HG03045 (cell line): ENCODE measurements at regions not wholly inside any gene's neighbourhood (a gene's known extent, or its start where the extent isn't known, plus 50 kb on each side); places are given as distances from the start of the nearest gene placed in this dataset.
"Not testable (repeated sequence)": the region's sequence is repeated elsewhere in the genome, so short reads cannot be mapped to it uniquely, and the experiment has no call there.

Experiments used
- ATAC-seq: cut with Tn5 transposase; IDR thresholded peaks from one replicate; pipeline ENCODE4 v1.9.1; 2021; ENCODE audit warnings: mild to moderate bottlenecking, moderate library complexity; ENCODE audit not compliant: unreplicated experiment

DNA sequence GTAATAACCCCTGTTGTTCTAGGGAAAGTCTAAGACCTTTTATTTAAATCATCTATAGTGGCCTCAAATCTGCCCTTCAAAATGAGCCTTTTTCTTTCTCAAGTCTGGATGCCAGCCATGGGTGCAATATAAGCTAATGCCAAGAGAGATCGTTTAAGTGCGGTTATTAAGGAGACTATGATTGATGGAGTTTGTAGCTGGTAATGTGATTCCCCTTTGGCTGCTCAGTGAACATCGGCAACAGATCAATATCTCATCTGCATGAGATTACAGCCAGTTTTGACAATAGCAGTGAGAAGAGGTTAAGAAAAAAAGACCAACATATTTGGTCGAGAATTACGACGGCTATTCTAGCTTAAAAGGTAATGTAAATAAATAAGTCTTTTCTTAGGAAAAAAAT is 1049.4 kb upstream of the NUDT12 start:
- ATAC-seq: no peak

DNA sequence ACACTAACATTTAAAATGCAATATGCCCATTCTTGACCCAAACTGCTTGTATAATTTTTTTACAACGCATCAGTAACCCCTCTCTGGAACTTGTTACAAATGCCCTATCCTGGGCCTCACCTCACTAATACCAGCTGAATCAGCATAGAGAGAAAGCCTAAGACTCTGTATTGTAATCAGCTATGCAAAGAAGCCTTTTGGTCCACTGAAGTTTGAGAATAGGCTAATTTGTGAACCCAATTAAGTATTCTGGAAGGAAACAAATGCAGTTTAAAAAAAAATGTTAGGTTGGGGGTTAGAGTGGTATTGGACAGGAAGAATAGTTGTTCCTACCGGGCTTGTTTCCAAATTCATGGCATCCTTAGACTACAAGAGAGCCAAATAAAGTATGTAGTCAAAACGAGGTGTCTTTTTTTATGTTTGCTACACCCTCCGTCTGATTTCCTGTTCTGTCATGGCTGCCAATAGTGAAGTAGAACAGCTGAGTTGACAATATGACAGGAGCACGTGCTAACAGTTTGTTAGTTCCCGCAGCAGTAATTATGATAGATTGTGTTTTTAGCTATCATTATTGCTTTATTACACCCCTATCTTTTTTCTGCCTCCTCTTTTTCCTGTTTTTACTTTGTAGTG is 1048.7 kb upstream of the NUDT12 start:
- ATAC-seq: no peak

DNA sequence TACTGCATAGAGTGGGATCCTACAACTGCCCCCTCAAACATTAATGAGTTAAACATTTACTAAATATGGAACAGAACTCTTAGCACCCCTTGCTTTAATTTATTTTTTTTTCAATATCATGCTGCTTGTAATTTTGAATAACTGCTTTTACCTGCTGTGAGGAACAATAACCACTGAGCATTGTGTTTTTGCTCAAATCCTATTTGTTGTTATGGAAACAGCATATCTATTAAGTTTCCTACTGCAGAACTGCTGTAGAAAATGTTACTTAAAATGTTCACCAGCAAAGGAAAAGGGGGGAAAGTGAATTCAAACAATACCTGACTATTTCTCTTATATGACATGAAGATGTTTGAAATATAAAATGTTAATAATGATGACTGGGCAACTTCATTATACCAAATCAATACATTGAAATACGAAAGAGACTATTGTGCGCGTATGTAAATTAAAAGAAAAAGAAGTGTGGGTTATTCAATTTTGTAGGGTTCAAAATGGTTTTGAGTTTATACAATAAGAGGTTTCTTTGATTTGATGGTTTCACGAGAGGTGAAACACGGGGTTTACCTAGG is 1043.8 kb upstream of the NUDT12 start:
- no peak for ATAC-seq

DNA sequence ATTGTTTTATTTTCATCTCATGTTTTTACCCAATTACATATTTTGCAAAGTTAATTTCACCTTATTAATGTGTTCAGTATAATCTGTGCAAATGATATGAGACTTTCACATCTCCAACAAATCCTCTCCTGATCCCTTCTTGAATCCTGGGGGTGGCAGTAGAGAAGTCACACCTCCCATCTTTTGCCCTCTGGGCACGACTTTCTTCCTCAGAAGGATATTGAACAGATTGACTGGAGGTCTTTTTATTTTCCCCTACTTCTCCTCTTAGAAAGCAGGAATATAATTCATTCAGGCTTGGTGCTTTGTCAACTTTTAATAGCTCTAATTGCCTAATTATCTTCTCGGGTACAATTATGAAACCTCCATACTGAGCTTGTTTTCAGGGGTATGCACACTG is 1037.1 kb upstream of the NUDT12 start:
- no peak for ATAC-seq

DNA sequence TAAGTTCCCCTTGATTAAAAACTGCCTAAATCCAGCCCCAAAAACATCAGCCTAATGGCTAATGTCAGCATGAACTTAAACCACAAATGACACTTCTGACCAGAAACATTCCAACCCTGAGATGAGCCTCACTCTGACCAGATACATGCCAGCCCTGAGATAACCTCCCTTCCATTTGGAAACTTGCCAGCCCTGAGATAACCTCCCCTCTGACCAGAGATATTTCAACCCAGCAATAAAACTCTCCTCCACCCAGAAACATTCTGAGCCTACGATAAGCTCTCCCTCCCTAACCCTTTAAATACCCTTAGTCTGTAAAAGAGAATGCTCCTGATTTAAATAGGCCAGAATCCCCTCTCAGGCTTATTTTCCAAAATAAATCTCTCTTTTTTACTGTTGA is 1035.7 kb upstream of the NUDT12 start:
- no peak for ATAC-seq

DNA sequence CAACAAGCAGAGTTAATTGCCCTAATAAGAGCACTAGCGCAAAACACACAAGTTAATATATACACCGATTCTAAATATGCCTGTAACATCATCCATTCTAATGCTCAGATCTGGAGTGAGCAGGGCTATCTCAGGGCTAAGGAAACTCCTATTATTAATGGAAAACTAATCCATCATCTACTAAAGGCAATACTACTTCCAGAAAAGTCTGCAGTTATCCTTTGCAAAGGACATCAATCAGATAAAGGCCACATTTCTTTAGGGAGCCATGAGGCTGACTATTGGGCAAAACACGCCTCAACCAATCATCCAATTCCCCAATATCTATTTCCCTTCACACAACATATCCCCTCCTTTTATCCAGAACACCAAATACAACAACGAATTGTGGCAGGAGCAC is 1032.3 kb upstream of the NUDT12 start:
- ATAC-seq: no peak

DNA sequence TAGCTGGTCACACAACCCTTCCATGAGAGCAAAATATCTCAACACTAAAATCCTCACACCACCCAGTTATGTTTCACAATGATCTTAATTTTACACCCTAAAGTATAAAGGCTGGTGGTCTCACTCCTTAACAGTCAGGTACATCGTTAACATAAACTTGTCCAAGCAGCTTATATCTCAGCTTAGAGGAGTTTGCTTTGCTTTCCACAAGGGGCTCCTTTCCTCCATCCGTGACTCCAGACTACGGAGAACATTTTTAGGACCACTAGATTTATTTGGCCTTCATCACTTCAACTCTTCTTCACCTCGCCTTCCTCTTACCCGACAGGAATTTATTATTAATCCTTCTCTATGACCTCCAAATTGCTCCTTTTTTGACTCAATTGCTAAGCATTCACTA is 1014.1 kb upstream of the NUDT12 start:
- no peak for ATAC-seq

DNA sequence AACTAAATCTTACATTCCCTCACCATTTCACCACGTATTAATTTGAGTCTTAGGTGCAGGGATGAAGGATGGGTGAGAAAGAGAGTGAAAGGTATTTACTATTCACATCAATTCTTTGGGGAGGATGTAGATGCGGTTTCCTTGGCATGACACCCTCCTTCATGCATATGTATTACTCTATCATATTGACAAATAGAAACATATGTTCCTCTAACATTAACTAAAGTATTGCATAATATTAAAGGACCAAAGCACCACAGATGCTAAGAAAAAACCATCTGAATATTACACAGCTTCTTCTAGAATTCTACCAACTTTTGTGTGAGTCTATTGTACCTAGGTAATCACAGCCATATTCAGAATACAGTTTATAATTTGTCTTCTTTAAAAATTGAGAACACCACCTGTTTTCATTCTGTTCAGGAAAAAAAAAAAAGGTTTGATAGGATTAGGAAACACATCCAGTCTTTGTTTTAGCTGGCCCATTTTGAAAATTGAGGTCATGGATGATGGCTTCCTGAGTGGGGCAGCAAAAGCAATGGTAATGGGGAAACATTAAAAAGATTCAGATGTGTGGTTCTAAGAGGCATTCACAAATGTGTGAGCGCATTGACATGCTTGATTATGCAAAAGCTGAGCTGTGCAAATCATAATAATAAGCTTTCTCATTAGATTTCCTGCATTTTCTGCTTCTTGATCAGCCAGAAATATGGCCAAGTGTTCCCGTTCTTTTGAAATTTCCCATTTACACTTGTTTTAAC is 1011.5 kb upstream of the NUDT12 start:
- no peak for ATAC-seq

DNA sequence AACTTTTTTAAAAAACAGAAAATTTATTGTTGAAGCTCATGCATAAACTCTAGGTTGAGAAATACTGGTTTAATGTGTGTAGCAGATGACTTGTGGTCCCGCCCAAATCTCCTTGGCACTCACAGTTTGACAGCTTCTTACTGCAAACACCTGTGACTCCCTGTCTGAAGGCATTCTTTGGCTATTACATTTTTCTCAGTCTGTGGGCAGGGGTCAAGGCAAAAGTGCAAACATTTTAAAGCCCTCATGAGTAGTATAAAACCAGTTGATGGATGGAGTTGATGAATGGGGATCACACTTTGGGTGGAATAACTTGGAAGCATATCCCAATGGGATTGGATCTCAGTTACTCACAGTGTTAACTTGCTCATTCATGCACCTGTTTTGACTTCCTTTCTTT is 1007.0 kb upstream of the NUDT12 start:
- ATAC-seq: no peak

DNA sequence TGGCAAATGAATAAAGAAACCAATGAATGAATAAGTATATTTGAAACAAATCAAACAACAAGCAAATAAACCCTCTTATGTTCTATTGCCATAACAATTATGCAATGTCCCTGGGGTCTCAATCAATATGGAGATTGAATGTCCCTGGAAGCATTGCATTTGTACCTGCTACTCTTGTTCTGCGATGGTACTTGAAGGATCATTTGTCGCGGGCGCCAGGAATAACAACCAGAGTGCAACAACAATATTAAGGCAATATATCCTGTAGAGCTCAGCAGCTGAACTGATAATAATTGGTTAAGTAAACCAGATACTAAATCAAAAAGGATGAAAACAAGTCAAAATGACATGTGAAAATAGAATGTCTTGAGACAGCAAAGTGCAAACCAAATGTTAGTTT is 1001.9 kb upstream of the NUDT12 start:
- ATAC-seq: no peak

DNA sequence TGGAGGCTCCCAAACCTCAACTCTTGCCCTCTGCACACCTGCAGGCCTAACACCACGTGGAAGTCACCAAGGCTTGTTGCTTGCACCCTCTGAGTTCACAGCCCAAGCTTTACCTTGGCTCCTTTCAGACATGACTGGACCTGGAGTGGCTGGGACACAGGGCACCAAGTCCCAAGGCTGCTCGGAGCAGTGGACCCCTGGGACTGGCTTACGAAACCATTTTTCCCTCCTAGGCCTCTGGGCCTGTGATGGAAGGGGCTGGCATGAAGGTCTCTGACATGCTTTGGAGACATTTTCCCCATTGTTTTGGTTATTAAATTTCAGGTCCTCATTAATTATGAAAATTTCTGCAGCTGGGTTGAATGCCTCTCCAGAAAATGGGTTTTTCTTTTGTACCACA is 994.4 kb upstream of the NUDT12 start:
- ATAC-seq: no peak

DNA sequence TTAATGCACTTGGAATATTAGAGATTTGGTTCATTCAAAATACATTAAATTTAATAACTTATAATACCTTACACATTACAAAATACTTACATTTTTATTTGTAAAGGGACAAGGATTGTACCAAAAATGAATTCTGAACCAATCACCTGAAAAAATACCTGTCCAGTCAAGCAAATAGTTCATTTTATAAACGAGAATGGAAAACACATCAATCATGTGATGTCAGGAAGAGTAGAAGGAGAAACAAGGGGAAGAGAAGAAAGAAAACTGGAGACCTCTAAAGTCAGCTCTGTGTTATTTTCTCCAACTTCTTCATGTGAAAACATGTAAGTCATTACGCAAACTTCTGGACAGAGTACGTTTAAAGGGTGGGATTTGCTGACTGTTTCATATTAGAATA is 989.0 kb upstream of the NUDT12 start:
- ATAC-seq: no peak

DNA sequence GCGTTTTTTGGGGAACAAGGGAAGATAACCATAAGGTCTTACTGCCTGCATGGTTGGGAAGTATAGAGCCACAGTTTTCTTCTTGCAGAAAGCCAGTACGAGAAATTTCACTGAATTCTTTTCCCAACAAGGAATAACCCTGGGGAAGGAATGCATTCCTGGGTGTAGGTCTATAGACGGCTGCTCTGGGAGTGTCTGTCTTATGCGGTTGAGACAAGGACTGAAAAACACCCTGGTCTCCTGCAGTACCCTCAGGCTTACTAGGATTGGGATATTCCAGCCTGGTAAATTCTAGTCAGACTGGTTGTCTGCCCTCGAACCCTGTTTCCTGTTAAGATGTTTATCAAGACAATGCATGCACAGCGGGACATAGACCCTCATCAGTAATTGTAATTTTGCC is 984.3 kb upstream of the NUDT12 start:
- ATAC-seq: not testable (repeated sequence)

DNA sequence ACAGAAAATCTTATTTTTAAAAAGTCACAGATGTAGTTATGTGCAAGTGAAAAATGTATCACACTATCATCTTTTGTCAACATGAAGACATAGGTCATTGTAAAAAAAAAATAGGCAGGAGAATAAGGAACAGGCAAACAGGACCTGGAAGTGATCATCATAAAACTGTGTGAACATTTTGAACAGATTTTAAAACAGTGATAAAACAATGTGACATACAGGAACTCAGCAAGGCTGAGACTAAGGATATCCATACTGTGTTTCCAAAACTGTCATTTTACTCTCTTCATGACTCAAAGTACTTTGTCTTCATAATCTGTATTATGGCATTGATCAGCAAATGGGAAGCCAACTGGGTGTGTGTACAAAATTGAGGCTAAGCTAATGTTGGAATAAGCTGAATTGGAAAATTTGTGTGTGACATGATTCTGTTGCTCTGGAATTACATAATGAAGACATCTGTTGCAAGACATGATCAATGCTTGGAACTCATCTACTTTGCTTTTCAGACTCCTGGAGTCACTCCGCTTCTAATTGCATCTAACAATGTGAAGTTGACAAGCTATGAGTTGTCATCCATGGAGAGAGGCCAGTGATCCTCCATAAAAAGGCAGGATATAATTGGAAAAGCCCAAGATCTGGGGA is 978.7 kb upstream of the NUDT12 start:
- no peak for ATAC-seq

DNA sequence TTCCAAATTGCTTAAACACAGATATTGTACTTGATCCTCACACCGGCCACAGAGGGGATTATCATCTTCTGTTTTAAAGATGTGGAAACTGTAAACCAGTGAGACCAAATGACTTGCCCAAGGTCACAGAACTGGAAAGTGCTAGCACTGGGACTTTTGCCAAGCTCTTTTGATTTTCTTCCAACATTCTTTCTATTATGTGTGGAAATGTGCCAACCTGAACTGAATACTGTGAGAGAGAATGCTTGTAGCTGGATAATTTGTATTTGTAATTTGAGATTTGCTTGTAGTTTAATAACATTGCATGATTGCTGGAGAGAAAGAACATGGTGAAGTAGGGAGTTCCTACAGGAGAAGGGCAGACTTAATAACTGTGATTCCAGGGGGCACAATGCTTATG is 977.9 kb upstream of the NUDT12 start:
- ATAC-seq: no peak

DNA sequence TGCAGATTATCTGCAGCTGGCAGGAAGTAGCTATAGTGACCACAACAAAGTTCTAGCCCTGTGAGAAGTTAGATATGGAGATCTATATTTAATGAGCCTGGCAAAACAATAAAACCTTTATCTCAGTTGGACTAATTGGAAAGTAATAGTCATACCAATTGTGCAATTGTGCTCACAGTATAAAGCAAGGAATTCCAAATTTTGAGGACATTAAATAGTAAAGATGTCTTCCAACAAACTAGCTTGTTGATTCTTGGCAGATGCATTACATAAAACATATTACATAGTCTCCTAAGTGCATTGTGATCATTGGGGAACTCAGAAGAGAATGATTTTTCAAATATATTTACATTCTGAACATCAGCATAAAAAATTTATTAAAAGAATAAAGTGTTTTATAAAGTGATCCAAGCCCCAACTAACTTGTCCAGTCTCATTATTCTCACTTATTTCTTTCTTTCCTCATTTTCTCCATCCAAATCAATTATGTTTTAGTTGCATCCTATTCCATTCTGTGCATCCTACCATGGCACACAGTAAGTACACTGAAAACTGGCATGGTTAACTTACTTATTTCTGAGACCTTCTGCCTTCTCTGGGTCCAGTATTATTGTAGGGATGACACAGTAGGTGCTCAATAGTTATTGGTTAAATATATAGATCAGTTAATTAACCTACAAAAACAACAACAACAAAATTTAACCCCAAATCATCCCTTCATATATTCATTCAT is 977.2 kb upstream of the NUDT12 start:
- ATAC-seq: no peak

DNA sequence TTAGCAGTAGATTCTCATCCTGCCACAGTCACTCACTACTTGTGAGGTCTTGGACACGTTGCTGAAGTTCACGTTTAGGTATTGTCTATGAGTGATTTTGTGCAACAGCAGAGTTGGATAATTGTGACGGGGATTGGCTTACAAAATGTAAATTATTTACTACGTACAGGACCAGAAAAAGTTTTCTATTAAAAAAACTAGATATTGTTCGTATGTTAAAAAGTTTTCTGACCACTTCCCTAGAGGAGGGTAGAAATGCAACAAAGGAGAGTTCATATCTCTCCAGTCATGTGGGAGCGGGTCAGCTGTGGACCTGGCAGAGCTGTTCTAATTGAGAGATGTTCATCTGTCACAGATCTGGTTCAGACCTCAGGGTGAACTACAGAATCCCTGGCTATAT is 976.1 kb upstream of the NUDT12 start:
- no peak for ATAC-seq

DNA sequence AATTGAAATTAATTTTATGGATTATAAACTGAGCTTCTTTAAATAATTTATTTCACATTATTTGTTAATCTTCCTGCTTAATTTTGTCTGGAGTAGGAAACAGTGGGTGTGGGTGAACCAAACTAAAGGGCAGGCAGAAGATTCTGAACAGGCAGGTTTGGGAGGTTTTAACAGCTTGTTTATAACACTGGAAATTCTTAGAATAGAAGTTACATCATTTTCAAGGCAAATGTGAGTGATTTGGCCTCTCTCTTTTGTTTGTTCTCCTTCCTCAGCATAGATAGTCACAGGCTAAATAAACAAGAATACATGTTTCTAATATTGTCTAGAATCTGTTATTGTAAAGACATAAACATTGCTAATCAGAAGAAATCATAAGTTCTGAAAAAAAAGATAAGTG is 970.9 kb upstream of the NUDT12 start:
- ATAC-seq: no peak

DNA sequence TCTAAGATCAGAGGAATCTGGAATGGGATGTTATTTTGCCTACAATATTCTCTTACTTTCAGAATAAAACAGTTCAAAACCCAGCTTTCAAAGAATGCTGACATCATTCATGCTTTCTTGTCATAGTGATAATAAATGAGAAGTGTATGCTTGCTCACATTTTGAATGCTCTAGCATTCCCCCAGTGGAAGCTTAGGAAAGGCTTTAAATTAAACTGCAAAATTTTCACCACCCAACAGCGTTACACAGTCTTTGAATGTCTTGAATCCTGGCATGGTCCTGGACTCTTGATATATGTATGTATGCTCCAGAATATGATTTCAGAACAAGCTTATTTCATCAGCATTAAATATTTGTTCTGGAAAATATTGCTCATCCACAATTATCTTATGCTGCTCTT is 964.3 kb upstream of the NUDT12 start:
- ATAC-seq: no peak

DNA sequence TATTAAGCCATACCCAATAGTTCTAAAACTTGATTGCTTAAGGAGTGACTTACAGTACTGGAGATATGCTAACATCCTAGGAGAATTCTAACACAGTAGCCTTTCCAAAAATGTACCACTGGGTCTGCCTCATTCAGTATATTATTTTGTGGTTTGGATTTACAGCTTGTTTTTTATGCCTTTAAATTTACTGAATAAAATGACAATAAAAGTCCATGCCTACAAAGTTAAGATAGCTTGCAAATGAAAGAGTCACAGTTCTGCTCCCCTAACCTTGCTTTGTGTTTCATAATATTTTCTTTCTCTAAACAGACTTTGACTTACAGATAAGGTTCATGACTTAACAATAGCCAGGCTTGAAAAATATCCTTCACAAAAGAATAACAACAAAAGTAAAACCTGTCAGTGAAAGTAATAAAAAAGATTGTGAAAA is 951.1 kb upstream of the NUDT12 start:
- no peak for ATAC-seq

DNA sequence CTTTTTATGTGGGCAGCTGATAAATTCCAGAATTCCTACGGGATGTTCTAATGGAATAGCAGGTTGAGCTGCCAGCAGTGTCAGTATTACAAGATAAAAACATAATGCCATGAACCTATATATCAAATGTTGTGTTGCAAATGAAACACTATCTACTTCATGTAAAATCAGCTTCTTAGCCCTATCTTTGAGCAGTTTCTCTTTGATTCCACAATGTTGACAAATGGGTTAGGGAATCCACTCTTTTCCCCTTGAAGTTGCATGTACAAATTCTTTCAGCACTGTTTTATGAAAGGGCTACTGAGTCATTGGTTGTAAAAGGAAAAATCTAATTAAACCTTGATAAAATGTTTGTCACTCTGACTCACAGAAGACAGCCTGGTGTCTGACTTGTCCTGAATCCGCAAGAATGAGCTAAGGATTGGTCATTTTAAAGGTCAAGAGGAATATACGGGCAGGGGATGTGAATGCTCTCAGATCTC is 950.6 kb upstream of the NUDT12 start:
- no peak for ATAC-seq
